H9 (cell line): ENCODE measurements at regions not wholly inside any gene's neighbourhood (a gene's known extent, or its start where the extent isn't known, plus 50 kb on each side); places are given as distances from the start of the nearest gene placed in this dataset.

Experiments
- DNase-seq: peaks from one replicate; pipeline ENCODE4 v3.0.0-alpha.2; 2017
- H2AFZ ChIP-seq: one replicate; pipeline ENCODE4 v1.6.1; 2013; ENCODE audit warnings: mild to moderate bottlenecking, low read length, control low read depth, moderate library complexity
- H2AK5ac ChIP-seq: 2 replicates; pipeline ENCODE4 v1.6.1; 2013; ENCODE audit warnings: low read length, control low read depth, mixed read lengths; ENCODE audit not compliant: insufficient read length
- H2BK120ac ChIP-seq: one replicate; pipeline ENCODE4 v1.6.1; 2013; ENCODE audit warnings: low read depth, mild to moderate bottlenecking, low read length, control low read depth, inconsistent platforms; ENCODE audit not compliant: poor library complexity, severe bottlenecking
- H2BK12ac ChIP-seq: 2 replicates; pipeline ENCODE4 v1.6.1; 2013; ENCODE audit warnings: low read length, control low read depth, mixed read lengths, low read depth; ENCODE audit not compliant: insufficient read length
- H2BK15ac ChIP-seq: 2 replicates; pipeline ENCODE4 v1.6.1; 2013; ENCODE audit warnings: low read depth, low read length, control low read depth
- H2BK20ac ChIP-seq: one replicate; pipeline ENCODE4 v1.6.1; 2013; ENCODE audit warnings: low read depth, mild to moderate bottlenecking, low read length, control low read depth, inconsistent platforms; ENCODE audit not compliant: poor library complexity, severe bottlenecking
- H2BK5ac ChIP-seq: 2 replicates; pipeline ENCODE4 v1.6.1; 2013; ENCODE audit warnings: low read length, control low read depth, mixed read lengths; ENCODE audit not compliant: insufficient read length
- H3K14ac ChIP-seq: 2 replicates; pipeline ENCODE4 v1.6.1; 2013; ENCODE audit warnings: low read length, control low read depth; ENCODE audit not compliant: insufficient read depth
- H3K18ac ChIP-seq: 2 replicates; pipeline ENCODE4 v1.6.1; 2013; ENCODE audit warnings: low read depth, mild to moderate bottlenecking, mixed read lengths, low read length, control low read depth; ENCODE audit not compliant: insufficient read length
- H3K23ac ChIP-seq: 2 replicates; pipeline ENCODE4 v1.6.1; 2013; ENCODE audit warnings: low read length, control low read depth, mixed read lengths, low read depth; ENCODE audit not compliant: insufficient read length
- H3K23me2 ChIP-seq: 2 replicates; pipeline ENCODE4 v1.6.1; 2013; ENCODE audit warnings: low read depth, mild to moderate bottlenecking, mixed read lengths, low read length, control low read depth; ENCODE audit not compliant: insufficient read length, poor library complexity, severe bottlenecking
- H3K27ac ChIP-seq: 2 replicates; pipeline ENCODE4 v1.5.1; 2013; ENCODE audit warnings: low read length, control low read depth, mixed read lengths, low read depth; ENCODE audit not compliant: insufficient read length
- H3K27me3 ChIP-seq: 2 replicates; pipeline ENCODE4 v1.6.1; 2013; ENCODE audit warnings: low read length, control low read depth, inconsistent platforms; ENCODE audit not compliant: insufficient read depth
- H3K4ac ChIP-seq: 2 replicates; pipeline ENCODE4 v1.6.1; 2013; ENCODE audit warnings: low read depth, mild to moderate bottlenecking, control low read depth, inconsistent platforms, low read length, moderate library complexity
- H3K4me1 ChIP-seq: 2 replicates; pipeline ENCODE4 v1.6.1; 2013; ENCODE audit warnings: low read length, control low read depth, inconsistent platforms; ENCODE audit not compliant: insufficient read depth
- H3K4me2 ChIP-seq: 2 replicates; pipeline ENCODE4 v1.6.1; 2013; ENCODE audit warnings: low read length, control low read depth, mixed read lengths; ENCODE audit not compliant: insufficient read length, insufficient read depth
- H3K56ac ChIP-seq: 2 replicates; pipeline ENCODE4 v1.6.1; 2013; ENCODE audit warnings: low read depth, mild to moderate bottlenecking, mixed read lengths, low read length, control low read depth; ENCODE audit not compliant: insufficient read length
- H3K79me1 ChIP-seq: 2 replicates; pipeline ENCODE4 v1.6.1; 2013; ENCODE audit warnings: low read depth, mild to moderate bottlenecking, moderate library complexity, low read length, control low read depth, inconsistent platforms; ENCODE audit not compliant: insufficient read depth, poor library complexity, severe bottlenecking
- H3K79me2 ChIP-seq: 2 replicates; pipeline ENCODE4 v1.6.1; 2013; ENCODE audit warnings: low read length, control low read depth, inconsistent platforms; ENCODE audit not compliant: insufficient read depth
- H3K9ac ChIP-seq: 2 replicates; pipeline ENCODE4 v1.6.1; 2013; ENCODE audit warnings: low read length, control low read depth, mixed read lengths; ENCODE audit not compliant: insufficient read length; ENCODE audit errors: extremely low read depth
- H3K9me3 ChIP-seq: one replicate; pipeline ENCODE4 v1.6.1; 2013; ENCODE audit warnings: low read depth, low read length, inconsistent platforms; ENCODE audit not compliant: control insufficient read depth
- H3T11ph ChIP-seq: one replicate; pipeline ENCODE4 v1.6.1; 2013; ENCODE audit warnings: mild to moderate bottlenecking, low read length, control low read depth, inconsistent platforms
- H4K20me1 ChIP-seq: one replicate; pipeline ENCODE4 v1.6.1; 2013; ENCODE audit not compliant: control insufficient read depth, insufficient read length, insufficient read depth
- H4K5ac ChIP-seq: 2 replicates; pipeline ENCODE4 v1.6.1; 2013; ENCODE audit warnings: low read depth, mild to moderate bottlenecking, mixed read lengths, low read length, control low read depth; ENCODE audit not compliant: insufficient read length
- H4K8ac ChIP-seq: replicated peaks from 2 replicates; pipeline ENCODE4 v1.6.1; 2013; ENCODE audit warnings: low read length, control low read depth, mixed read lengths, low read depth; ENCODE audit not compliant: insufficient read length
- H4K91ac ChIP-seq: 2 replicates; pipeline ENCODE4 v1.6.1; 2013; ENCODE audit warnings: low read depth, mild to moderate bottlenecking, moderate library complexity, mixed read lengths, low read length, control low read depth; ENCODE audit not compliant: insufficient read length
- H3K27ac Mint-ChIP-seq, 3 experiments: 2 replicates in 2 of 3; 3 replicates in 1 of 3; pipeline ENCODE4 v1.8.0; 2020 to 2021; ENCODE audit warnings: mixed read lengths in 3 of 3, mild to moderate bottlenecking in 1 of 3, moderate library complexity in 1 of 3
- H3K27me3 Mint-ChIP-seq: 2 replicates; pipeline ENCODE4 v1.8.0; 2021; ENCODE audit warnings: low read depth, mild to moderate bottlenecking, moderate library complexity, mixed read lengths
- H3K36me3 Mint-ChIP-seq, 3 experiments: 2 replicates in 2 of 3; 3 replicates in 1 of 3; pipeline ENCODE4 v1.8.0; 2020 to 2021; ENCODE audit warnings: low read depth in 3 of 3, mixed read lengths in 3 of 3; ENCODE audit not compliant: insufficient read depth in 1 of 3
- H3K4me1 Mint-ChIP-seq, 2 experiments: 2 replicates each; pipeline ENCODE4 v1.8.0; 2020; ENCODE audit warnings: mixed read lengths in 2 of 2
- H3K4me3 Mint-ChIP-seq, 2 experiments: 2 replicates in 1 of 2; 3 replicates in 1 of 2; pipeline ENCODE4 v1.8.0; 2020 to 2021; ENCODE audit warnings: mild to moderate bottlenecking in 2 of 2, mixed read lengths in 2 of 2, moderate library complexity in 1 of 2
- H3K9me3 Mint-ChIP-seq, 2 experiments: 2 replicates in 1 of 2; 3 replicates in 1 of 2; pipeline ENCODE4 v1.8.0; 2020; ENCODE audit warnings: mild to moderate bottlenecking in 2 of 2, mixed read lengths in 2 of 2, moderate library complexity in 1 of 2
- WGBS: extraction: QIAGEN DNeasy Blood & Tissue Kit; methylation state at CpG from one replicate; pipeline ENCODE4 v1.1.7; 2013; ENCODE audit warnings: missing lambda C conversion rate, low lambda C conversion rate, mixed read lengths; ENCODE audit not compliant: insufficient read length; ENCODE audit errors: extremely low coverage; 5-methylcytosine and 5-hydroxymethylcytosine counted together
- TF ChIP-seq, protein P1 (sequence below): fragments of 200-600 bp; sonication (generic); conservative IDR thresholded peaks from 3 replicates; pipeline ENCODE4 v1.8.0; 2021; ENCODE audit warnings: antibody characterized with exemption, mild to moderate bottlenecking

DNA sequence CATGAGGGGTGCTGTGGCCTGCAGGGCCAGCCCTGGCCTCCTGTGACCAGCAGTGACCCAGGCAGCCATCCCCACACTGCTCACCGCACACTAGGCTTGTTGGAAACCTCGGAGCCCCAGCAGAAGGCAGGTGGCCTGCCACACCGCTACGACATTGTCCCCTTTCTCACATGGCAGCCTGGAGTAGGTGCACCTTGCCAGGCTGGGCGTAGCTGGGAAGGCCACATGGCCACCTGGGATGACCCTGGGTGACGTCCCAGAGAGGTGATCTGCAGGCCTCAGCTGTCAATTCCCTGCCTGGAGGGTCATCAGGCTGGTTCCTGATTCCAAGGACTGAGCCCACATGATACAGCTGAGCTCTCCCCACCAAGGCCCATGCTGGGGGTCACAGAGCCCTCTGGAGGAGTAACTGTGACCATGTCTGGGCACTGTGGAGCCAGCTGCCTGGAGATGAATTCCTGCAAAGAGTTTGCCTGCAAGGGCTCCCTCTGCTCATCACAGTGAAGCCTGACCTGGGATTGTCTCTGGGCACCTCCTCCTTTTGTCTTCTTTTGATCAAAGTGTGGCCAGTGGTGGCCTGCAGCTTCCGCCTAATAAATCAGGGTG, 119.6 kb upstream of the OTOS start:
- H2BK120ac ChIP-seq, result no peak overlapping the region
- H4K91ac ChIP-seq, result no peak overlapping the region
- Mint-ChIP-seq H3K36me3 (peaks cover 8 to 15% (median 15%) of the 10 kb centered on the region in 3 experiments), H3K4me1 (peaks cover 8 to 13% of the 10 kb centered on the region in 2 experiments), H3K27ac (no peak overlapping the region), H3K27me3 (peaks cover 29% of the 10 kb centered on the region), H3K4me3 (no peak overlapping the region), H3K9me3 (peaks cover 42 to 50% of the 10 kb centered on the region in 2 experiments)
- no peak overlapping the region for H3K9ac ChIP-seq
- no CpG with 5 or more reads among the region's 7 CpGs for WGBS
- H2AFZ ChIP-seq, result no peak overlapping the region
- no peak overlapping the region for H3K18ac ChIP-seq
- H4K8ac ChIP-seq, result no peak overlapping the region
- H2BK20ac ChIP-seq, result no peak overlapping the region
- H3K14ac ChIP-seq, result no peak overlapping the region
- H2BK12ac ChIP-seq, result no peak overlapping the region
- H3K79me1 ChIP-seq, result no peaks in the 10 kb centered on the region
- H2BK15ac ChIP-seq, result no peak overlapping the region
- no peaks in the 10 kb centered on the region for H4K20me1 ChIP-seq
- no peak overlapping the region for H4K5ac ChIP-seq
- peaks cover 11% of the 10 kb centered on the region for H3K9me3 ChIP-seq
- H3K27me3 ChIP-seq, result no peaks in the 10 kb centered on the region
- H3T11ph ChIP-seq, result no peak overlapping the region
- no peak for DNase-seq
- no peaks in the 10 kb centered on the region for H3K4me1 ChIP-seq
- no peak overlapping the region for H2AK5ac ChIP-seq
- TF ChIP-seq, protein P1, sequence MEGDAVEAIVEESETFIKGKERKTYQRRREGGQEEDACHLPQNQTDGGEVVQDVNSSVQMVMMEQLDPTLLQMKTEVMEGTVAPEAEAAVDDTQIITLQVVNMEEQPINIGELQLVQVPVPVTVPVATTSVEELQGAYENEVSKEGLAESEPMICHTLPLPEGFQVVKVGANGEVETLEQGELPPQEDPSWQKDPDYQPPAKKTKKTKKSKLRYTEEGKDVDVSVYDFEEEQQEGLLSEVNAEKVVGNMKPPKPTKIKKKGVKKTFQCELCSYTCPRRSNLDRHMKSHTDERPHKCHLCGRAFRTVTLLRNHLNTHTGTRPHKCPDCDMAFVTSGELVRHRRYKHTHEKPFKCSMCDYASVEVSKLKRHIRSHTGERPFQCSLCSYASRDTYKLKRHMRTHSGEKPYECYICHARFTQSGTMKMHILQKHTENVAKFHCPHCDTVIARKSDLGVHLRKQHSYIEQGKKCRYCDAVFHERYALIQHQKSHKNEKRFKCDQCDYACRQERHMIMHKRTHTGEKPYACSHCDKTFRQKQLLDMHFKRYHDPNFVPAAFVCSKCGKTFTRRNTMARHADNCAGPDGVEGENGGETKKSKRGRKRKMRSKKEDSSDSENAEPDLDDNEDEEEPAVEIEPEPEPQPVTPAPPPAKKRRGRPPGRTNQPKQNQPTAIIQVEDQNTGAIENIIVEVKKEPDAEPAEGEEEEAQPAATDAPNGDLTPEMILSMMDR, result no peak
- H3K23ac ChIP-seq, result no peak overlapping the region
- H2BK5ac ChIP-seq, result no peak overlapping the region
- no peak overlapping the region for H3K4me2 ChIP-seq
- no peak overlapping the region for H3K56ac ChIP-seq
- no peaks in the 10 kb centered on the region for H3K79me2 ChIP-seq
- no peak overlapping the region for H3K4ac ChIP-seq
- H3K27ac ChIP-seq, result no peak overlapping the region
- no peaks in the 10 kb centered on the region for H3K23me2 ChIP-seq
